ENCODE measurements at regions not wholly inside any gene's neighbourhood (a gene's known extent, or its start where the extent isn't known, plus 50 kb on each side); places are given as distances from the start of the nearest gene placed in this dataset.

GRCh38 chrX:39852491-39852890 is 245.3 kb downstream of the BCOR start:
- H2BK15ac ChIP-seq (ENCODE audit: low read depth, low read length): no peak overlapping the region
- TF ChIP-seq RFX5 (IDR thresholded peaks at IDR 0.05; ENCODE audit: low read depth, low read length): no peak
- no peak for TF ChIP-seq CHD1 (IDR thresholded peaks at IDR 0.05; ENCODE audit: low read depth, low read length)
- TF ChIP-seq RCOR1 (IDR thresholded peaks at IDR 0.05; ENCODE audit: insufficient replicate concordance, low read length): no peak
- no peak for TF ChIP-seq FOS (IDR thresholded peaks at IDR 0.05; ENCODE audit: low read depth, low read length)
- TF ChIP-seq SMC3 (IDR thresholded peaks at IDR 0.05; ENCODE audit: low read depth, low read length): no peak
- no peak for TF ChIP-seq USF2 (IDR thresholded peaks at IDR 0.05; ENCODE audit: low read depth, low read length)
- no peak for TF ChIP-seq MXI1 (IDR thresholded peaks at IDR 0.05; ENCODE audit: borderline replicate concordance, low read depth, low read length)
- TF ChIP-seq MAFK (IDR thresholded peaks at IDR 0.05; ENCODE audit: low read depth, low read length): no peak
- TF ChIP-seq CEBPB (IDR thresholded peaks at IDR 0.05; ENCODE audit: low read depth, low read length): no peak
- no peak for TF ChIP-seq RAD21 (IDR thresholded peaks at IDR 0.05; ENCODE audit: low read length)
- no peak for TF ChIP-seq MAZ (IDR thresholded peaks at IDR 0.05; ENCODE audit: borderline replicate concordance, low read depth, low read length)
- TF ChIP-seq NFE2L2 (IDR thresholded peaks at IDR 0.05; ENCODE audit: low read depth, low read length): no peak
- TF ChIP-seq, protein P1, sequence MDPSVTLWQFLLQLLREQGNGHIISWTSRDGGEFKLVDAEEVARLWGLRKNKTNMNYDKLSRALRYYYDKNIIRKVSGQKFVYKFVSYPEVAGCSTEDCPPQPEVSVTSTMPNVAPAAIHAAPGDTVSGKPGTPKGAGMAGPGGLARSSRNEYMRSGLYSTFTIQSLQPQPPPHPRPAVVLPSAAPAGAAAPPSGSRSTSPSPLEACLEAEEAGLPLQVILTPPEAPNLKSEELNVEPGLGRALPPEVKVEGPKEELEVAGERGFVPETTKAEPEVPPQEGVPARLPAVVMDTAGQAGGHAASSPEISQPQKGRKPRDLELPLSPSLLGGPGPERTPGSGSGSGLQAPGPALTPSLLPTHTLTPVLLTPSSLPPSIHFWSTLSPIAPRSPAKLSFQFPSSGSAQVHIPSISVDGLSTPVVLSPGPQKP (IDR thresholded peaks at IDR 0.05; ENCODE audit: borderline replicate concordance, low read depth, low read length): no peak
- TF ChIP-seq CTCF (conservative IDR thresholded peaks at IDR 0.05; ENCODE audit: low read depth, low read length): no peak
- TF ChIP-seq BHLHE40 (IDR thresholded peaks at IDR 0.05; ENCODE audit: low read depth, low read length): no peak
- no peak for TF ChIP-seq POLR2A (IDR thresholded peaks at IDR 0.05; ENCODE audit: low read depth, low read length)
- H3K9me3 ChIP-seq (ENCODE audit: control insufficient read depth, insufficient read depth, low read length): no peaks in the 10 kb centered on the region
- H3K56ac ChIP-seq (ENCODE audit: extremely low read depth, insufficient read depth, low read length): no peak overlapping the region
- BruUV-seq (replicated peaks): no TSS peak
- H2BK5ac ChIP-seq (ENCODE audit: low read depth, low read length, poor library complexity, severe bottlenecking): no peak overlapping the region
- WGBS, 2 experiments (ENCODE audit: extremely low coverage in 2 of 2, insufficient read length in 1 of 2): no CpG with 5 or more reads among the region's 3 CpGs
- no peak overlapping the region for H3K4me2 ChIP-seq (ENCODE audit: low read depth, low read length)
- no peak overlapping the region for H3K18ac ChIP-seq (ENCODE audit: low read depth, low read length)
- ATAC-seq (ENCODE audit: low read depth) (no peak), DNase-seq (no peak)
- H2BK120ac ChIP-seq (ENCODE audit: low read depth, low read length): no peak overlapping the region
- intact Hi-C loops (cut with micrococcal nuclease): no loop called here
- in situ Hi-C loops (cut with MboI; ENCODE audit: low sequenced_read_pairs): no loop called here
- H3K79me1 ChIP-seq (ENCODE audit: low read depth in 1 of 2, low read length in 2 of 2): no peaks in the 10 kb centered on the region
- no peak overlapping the region for H3K9ac ChIP-seq (ENCODE audit: low read depth, low read length)
- H2AK5ac ChIP-seq (ENCODE audit: low read depth, low read length): no peak overlapping the region
- no peak overlapping the region for H2BK20ac ChIP-seq (ENCODE audit: low read depth, low read length)
- peaks cover 6% of the 10 kb centered on the region for H3K4me1 ChIP-seq (ENCODE audit: control insufficient read depth, insufficient read depth, low read length)
- no peak overlapping the region for H4K8ac ChIP-seq (ENCODE audit: low read depth in 2 of 2, low read length in 2 of 2)
- ChIA-PET POLR2A (ENCODE audit: unreplicated experiment) (no interaction called here), CTCF (no interaction called here)
- H3K14ac ChIP-seq (replicated peaks; ENCODE audit: low read depth, low read length): no peak overlapping the region
- H3K27ac ChIP-seq (ENCODE audit: insufficient read depth, low read length): no peak overlapping the region
- H4K20me1 ChIP-seq (ENCODE audit: insufficient read depth, low read length): no peaks in the 10 kb centered on the region
- dilution Hi-C loops (cut with HindIII; ENCODE audit: low sequenced_read_pairs, unreplicated experiment): no loop called here
- no peak overlapping the region for H2AFZ ChIP-seq (replicated peaks; ENCODE audit: low read length, poor library complexity)
- H4K5ac ChIP-seq (ENCODE audit: low read depth, low read length): no peak overlapping the region
- H3K23ac ChIP-seq (ENCODE audit: low read depth, low read length): no peak overlapping the region
- H3K9me1 ChIP-seq (ENCODE audit: insufficient read depth, low read length): peaks cover 3% of the 10 kb centered on the region; the same call in 1 of the 2 replicates
- no peaks in the 10 kb centered on the region for H3K36me3 ChIP-seq (ENCODE audit: control insufficient read depth, insufficient read depth, low read length)
- H2AK9ac ChIP-seq (replicated peaks; ENCODE audit: low read depth, low read length, poor library complexity): no peak overlapping the region
- no peak overlapping the region for H3K4me3 ChIP-seq (ENCODE audit: insufficient read depth, low read depth, low read length)
- H3K4ac ChIP-seq (ENCODE audit: low read depth, low read length): no peak overlapping the region
- peaks cover 15% of the 10 kb centered on the region; the same call in 1 of the 2 replicates for H3K27me3 ChIP-seq (ENCODE audit: control insufficient read depth, insufficient read depth, low read length)
- H4K91ac ChIP-seq (ENCODE audit: insufficient read depth, low read depth, low read length): no peak overlapping the region

Measured in IMR-90 (cell line).